ENCODE measurements at regions not wholly inside any gene's neighbourhood (a gene's known extent, or its start where the extent isn't known, plus 50 kb on each side); places are given as distances from the start of the nearest gene placed in this dataset.

- Mint-ChIP-seq H3K4me1 (peaks cover 0 to 3% of the 10 kb centered on the region in 2 experiments; a peak in 2 of 4 replicates), H3K4me3 (no peak overlapping the region), H3K27ac (no peak overlapping the region), H3K27me3 (ENCODE audit: low read depth) (no peaks in the 10 kb centered on the region; the same call in 1 of the 2 replicates), H3K9me3 (no peaks in the 10 kb centered on the region), H3K36me3 (ENCODE audit: insufficient read depth in 1 of 3, low read depth in 3 of 3) (no peaks in the 10 kb centered on the region; a peak in 1 of 7 replicates)
- H3K79me2 ChIP-seq (ENCODE audit: insufficient read depth, low read length), result no peaks in the 10 kb centered on the region
- H3K27ac ChIP-seq (ENCODE audit: insufficient read length, low read depth, low read length), result no peak overlapping the region
- no peak overlapping the region for H2BK5ac ChIP-seq (ENCODE audit: insufficient read length, low read length)
- no peak overlapping the region for H3K9ac ChIP-seq (ENCODE audit: extremely low read depth, insufficient read length, low read length)
- no peak overlapping the region for H3T11ph ChIP-seq (ENCODE audit: low read length)
- no peaks in the 10 kb centered on the region for H3K27me3 ChIP-seq (ENCODE audit: insufficient read depth, low read length)
- no peaks in the 10 kb centered on the region for H4K20me1 ChIP-seq (ENCODE audit: control insufficient read depth, insufficient read depth, insufficient read length)
- H3K9me3 ChIP-seq (ENCODE audit: control insufficient read depth, low read depth, low read length), result no peaks in the 10 kb centered on the region
- DNase-seq, result no peak
- H3K18ac ChIP-seq (ENCODE audit: insufficient read length, low read depth, low read length), result no peak overlapping the region
- TF ChIP-seq, protein P1, sequence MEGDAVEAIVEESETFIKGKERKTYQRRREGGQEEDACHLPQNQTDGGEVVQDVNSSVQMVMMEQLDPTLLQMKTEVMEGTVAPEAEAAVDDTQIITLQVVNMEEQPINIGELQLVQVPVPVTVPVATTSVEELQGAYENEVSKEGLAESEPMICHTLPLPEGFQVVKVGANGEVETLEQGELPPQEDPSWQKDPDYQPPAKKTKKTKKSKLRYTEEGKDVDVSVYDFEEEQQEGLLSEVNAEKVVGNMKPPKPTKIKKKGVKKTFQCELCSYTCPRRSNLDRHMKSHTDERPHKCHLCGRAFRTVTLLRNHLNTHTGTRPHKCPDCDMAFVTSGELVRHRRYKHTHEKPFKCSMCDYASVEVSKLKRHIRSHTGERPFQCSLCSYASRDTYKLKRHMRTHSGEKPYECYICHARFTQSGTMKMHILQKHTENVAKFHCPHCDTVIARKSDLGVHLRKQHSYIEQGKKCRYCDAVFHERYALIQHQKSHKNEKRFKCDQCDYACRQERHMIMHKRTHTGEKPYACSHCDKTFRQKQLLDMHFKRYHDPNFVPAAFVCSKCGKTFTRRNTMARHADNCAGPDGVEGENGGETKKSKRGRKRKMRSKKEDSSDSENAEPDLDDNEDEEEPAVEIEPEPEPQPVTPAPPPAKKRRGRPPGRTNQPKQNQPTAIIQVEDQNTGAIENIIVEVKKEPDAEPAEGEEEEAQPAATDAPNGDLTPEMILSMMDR (conservative IDR thresholded peaks at IDR 0.05), result no peak
- no peak overlapping the region for H3K56ac ChIP-seq (ENCODE audit: insufficient read length, low read depth, low read length)
- H2AFZ ChIP-seq (ENCODE audit: low read length), result no peak overlapping the region
- H2BK120ac ChIP-seq (ENCODE audit: low read depth, low read length, poor library complexity, severe bottlenecking), result no peak overlapping the region
- no peak overlapping the region for H3K23ac ChIP-seq (ENCODE audit: insufficient read length, low read depth, low read length)
- H2BK20ac ChIP-seq (ENCODE audit: low read depth, low read length, poor library complexity, severe bottlenecking), result no peak overlapping the region
- H4K5ac ChIP-seq (ENCODE audit: insufficient read length, low read depth, low read length), result no peak overlapping the region
- no peak overlapping the region for H2AK5ac ChIP-seq (ENCODE audit: insufficient read length, low read length)
- no peaks in the 10 kb centered on the region for H3K23me2 ChIP-seq (ENCODE audit: insufficient read length, low read depth, low read length, poor library complexity, severe bottlenecking)
- H4K91ac ChIP-seq (ENCODE audit: insufficient read length, low read depth, low read length), result no peak overlapping the region
- H3K4me1 ChIP-seq (ENCODE audit: insufficient read depth, low read length), result no peaks in the 10 kb centered on the region
- H3K4me2 ChIP-seq (ENCODE audit: insufficient read depth, insufficient read length, low read length), result no peak overlapping the region
- no peak overlapping the region for H2BK12ac ChIP-seq (ENCODE audit: insufficient read length, low read depth, low read length)
- H3K79me1 ChIP-seq (ENCODE audit: insufficient read depth, low read depth, low read length, poor library complexity, severe bottlenecking), result no peaks in the 10 kb centered on the region
- H4K8ac ChIP-seq (replicated peaks; ENCODE audit: insufficient read length, low read depth, low read length), result no peak overlapping the region
- no peak overlapping the region for H3K4ac ChIP-seq (ENCODE audit: low read depth, low read length)
- WGBS (ENCODE audit: extremely low coverage, insufficient read length, low lambda C conversion rate), result no CpG with 5 or more reads among the region's 3 CpGs
- H2BK15ac ChIP-seq (ENCODE audit: low read depth, low read length), result no peak overlapping the region
- no peak overlapping the region for H3K14ac ChIP-seq (ENCODE audit: insufficient read depth, low read length)
Measured at GRCh38 chr6:92790381-92790780, 629.0 kb downstream of the EPHA7 start.

All from H9 (cell line).